Stomach (tissue), 4 donors: ENCODE measurements at regions not wholly inside any gene's neighbourhood (a gene's known extent, or its start where the extent isn't known, plus 50 kb on each side); places are given as distances from the start of the nearest gene placed in this dataset.

Experiments used
- EP300 ChIP-seq: sonication (generic); formaldehyde crosslinking; IDR thresholded peaks from one replicate; pipeline ENCODE4 v1.6.1; 2017; ENCODE audit warnings: antibody characterized with exemption
- TF ChIP-seq, protein P1 (sequence below), 7 experiments: fragments of 450-650 bp in 4 of 7; fragments of 200-600 bp in 3 of 7; sonication (generic) in 3 of 7; IDR thresholded peaks; one replicate each; pipeline ENCODE4 v1.5.1; 2016 to 2019; ENCODE audit warnings: antibody characterized with exemption in 7 of 7, control low read depth in 2 of 7, mild to moderate bottlenecking in 1 of 7

DNA sequence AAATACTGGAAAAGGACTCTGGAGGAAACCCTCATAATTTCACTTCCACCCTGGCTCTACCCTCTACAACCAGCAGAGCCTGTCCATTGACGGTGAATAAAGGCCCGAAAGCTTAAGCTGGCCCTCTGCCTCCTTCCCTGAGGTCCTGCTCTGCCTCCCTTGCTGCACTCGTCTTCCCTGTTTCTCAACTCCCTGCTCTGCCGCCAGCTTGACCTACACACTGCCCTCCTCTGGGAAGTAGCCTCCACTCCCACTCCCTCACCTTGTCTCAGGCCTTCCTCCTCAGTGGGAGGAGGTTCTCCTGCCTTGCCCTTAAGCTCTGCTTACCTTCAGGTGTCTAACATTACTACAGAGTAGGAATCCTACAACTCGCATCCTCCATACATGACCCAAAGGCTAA, 608.6 kb upstream of the NR3C2 start:
- TF ChIP-seq, protein P1, sequence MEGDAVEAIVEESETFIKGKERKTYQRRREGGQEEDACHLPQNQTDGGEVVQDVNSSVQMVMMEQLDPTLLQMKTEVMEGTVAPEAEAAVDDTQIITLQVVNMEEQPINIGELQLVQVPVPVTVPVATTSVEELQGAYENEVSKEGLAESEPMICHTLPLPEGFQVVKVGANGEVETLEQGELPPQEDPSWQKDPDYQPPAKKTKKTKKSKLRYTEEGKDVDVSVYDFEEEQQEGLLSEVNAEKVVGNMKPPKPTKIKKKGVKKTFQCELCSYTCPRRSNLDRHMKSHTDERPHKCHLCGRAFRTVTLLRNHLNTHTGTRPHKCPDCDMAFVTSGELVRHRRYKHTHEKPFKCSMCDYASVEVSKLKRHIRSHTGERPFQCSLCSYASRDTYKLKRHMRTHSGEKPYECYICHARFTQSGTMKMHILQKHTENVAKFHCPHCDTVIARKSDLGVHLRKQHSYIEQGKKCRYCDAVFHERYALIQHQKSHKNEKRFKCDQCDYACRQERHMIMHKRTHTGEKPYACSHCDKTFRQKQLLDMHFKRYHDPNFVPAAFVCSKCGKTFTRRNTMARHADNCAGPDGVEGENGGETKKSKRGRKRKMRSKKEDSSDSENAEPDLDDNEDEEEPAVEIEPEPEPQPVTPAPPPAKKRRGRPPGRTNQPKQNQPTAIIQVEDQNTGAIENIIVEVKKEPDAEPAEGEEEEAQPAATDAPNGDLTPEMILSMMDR (IDR thresholded peaks at IDR 0.05): no peak
- TF ChIP-seq EP300: no peak
